GM12892 (cell line): ENCODE measurements at regions not wholly inside any gene's neighbourhood (a gene's known extent, or its start where the extent isn't known, plus 50 kb on each side); places are given as distances from the start of the nearest gene placed in this dataset.

Experiments used
- POLR2A ChIP-seq: IDR thresholded peaks from 2 replicates; pipeline ENCODE4 v1.6.1; 2011; ENCODE audit warnings: low read depth, low read length, control low read depth
- POLR2AphosphoS5 ChIP-seq: IDR thresholded peaks from 2 replicates; pipeline ENCODE4 v1.6.1; 2011; ENCODE audit warnings: low read depth, low read length, control low read depth

DNA sequence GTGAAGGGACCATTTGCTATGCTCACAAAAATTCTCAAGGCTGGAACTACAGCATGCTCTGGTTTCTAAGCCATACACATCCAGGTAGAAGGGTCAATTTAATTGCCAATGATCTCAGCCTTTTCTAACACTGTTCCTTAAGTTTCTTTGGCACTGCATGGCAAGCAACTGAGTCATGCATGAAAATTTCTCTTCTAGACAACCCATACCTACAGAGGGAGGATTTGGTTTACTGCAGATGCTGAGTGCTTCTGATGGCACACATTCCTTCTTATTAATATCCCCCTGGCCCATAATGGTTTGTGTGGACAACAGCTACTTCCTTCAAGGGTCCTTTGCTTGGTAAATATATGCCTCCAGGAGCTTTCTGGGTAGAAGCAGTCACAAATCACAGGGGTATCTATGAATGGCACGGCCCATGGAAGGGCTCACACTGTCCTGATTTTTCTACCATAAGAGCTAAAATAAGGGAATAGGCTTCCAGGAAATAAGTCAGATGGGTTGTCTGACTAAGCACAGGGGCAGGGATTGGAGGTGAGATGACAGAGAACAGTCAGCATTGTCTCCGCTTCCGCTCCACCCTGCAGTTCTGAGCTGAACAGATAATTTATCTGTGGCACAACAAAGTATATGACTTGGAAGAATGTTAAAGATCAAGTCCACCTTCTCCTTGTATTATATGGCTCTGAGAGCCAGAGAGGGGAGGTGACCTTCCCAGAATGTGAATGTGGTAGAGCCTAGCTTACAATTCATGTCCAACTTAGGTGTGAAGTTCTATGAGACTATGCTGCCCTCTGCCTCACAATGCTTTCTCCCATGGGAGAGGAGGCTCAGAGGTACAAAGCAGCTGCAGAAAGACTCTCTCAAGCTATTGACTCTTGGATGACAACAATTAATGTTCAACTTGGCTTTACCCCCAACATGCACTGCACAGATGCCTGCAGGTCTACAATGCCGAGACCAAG is 199.2 kb upstream of the TNP1 start:
- TF ChIP-seq POLR2AphosphoS5: no peak
- no peak for TF ChIP-seq POLR2A
